ENCODE measurements at regions not wholly inside any gene's neighbourhood (a gene's known extent, or its start where the extent isn't known, plus 50 kb on each side); places are given as distances from the start of the nearest gene placed in this dataset.

DNA sequence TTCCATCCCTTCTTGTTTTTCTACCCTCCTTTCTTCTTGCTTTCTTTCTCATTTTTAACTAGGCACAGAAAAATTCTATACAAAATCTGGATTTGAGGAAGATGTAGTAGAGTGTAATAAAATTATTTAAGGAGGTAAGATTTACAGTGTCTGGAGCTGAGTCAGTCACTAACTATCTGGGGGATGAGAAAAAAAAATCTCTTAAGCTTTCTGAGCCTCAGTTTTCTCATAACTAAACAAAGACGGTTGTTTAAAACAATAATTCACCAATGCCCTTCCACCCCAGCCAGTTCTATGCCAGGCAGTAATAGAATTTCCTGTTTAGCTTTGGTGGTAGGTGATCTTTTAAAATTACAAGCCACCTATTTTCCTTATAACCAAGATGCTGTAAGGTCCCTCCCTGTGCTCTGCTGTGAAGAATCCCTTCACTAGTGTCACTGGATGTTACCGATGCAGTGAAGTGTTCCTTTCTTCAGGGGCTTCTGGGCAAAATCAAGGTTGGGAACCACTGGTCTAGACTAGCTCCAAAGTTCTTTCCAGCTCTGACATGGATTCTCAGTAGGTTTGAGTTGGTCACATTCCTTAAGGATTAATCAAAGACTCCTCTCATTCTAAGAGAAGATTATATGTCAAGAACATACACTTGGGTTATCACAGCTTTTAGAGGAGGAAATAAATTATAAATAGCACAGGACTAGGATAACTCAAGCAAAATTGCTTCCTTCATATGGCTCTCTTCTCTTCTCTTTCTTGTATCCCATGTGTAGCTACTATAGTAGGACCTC, 289.0 kb downstream of the CDH2 start:
- TF ChIP-seq, protein P1, sequence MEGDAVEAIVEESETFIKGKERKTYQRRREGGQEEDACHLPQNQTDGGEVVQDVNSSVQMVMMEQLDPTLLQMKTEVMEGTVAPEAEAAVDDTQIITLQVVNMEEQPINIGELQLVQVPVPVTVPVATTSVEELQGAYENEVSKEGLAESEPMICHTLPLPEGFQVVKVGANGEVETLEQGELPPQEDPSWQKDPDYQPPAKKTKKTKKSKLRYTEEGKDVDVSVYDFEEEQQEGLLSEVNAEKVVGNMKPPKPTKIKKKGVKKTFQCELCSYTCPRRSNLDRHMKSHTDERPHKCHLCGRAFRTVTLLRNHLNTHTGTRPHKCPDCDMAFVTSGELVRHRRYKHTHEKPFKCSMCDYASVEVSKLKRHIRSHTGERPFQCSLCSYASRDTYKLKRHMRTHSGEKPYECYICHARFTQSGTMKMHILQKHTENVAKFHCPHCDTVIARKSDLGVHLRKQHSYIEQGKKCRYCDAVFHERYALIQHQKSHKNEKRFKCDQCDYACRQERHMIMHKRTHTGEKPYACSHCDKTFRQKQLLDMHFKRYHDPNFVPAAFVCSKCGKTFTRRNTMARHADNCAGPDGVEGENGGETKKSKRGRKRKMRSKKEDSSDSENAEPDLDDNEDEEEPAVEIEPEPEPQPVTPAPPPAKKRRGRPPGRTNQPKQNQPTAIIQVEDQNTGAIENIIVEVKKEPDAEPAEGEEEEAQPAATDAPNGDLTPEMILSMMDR (conservative IDR thresholded peaks at IDR 0.05 in 1 of 2, IDR thresholded peaks at IDR 0.05 in 1 of 2; ENCODE audit: low read depth in 1 of 2, low read length in 2 of 2), result no peak
- no peak for TF ChIP-seq EZH2 (IDR thresholded peaks at IDR 0.05; ENCODE audit: low read length, missing control alignments)

Data from fibroblast of lung (primary cell).